Muscle of arm (tissue), 1 donor: ENCODE measurements at regions not wholly inside any gene's neighbourhood (a gene's known extent, or its start where the extent isn't known, plus 50 kb on each side); places are given as distances from the start of the nearest gene placed in this dataset.
"Not testable (repeated sequence)": the region's sequence is repeated elsewhere in the genome, so short reads cannot be mapped to it uniquely, and the experiment has no call there.

Experiments used
- DNase-seq: peaks from one replicate; pipeline ENCODE4 v3.0.0-alpha.2; 2013

DNA sequence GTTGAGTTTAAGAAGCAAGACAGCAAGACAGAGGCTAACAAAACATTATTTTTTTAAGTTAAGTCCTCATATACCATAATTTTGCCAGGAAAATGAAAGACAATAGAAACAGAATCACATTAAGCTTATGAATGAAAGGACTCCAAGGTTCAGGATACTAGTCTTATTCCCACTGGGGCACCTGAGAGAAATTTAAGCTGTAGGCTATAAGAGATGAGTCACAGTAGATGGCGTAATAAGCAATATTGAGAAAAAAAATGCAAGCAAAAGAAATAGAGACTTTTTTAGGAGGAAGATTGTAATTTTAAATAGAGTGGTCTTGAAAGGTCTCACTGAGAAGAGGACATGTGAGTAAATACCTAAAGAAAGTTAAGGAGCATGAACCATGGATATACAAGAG, 57.1 kb upstream of the KIF2B start:
- no peak for DNase-seq

DNA sequence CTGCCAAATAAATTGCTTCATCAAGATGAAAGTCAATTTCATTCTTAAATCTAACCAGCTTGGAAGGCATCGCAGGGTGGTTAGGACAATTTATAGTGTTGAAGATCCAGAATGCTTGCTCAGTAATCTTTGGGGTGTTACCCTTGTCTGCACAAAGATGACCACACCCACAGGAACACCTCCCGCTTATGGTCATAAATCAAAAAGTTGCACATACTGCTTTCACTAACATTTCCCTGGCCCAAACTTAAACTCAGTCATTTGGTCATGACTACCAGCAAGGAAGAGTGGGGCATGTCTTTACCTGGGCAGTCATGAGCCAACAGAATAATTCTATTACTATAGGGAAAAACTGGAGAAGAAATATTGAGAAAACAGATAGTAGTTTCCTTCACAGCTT, 57.6 kb upstream of the KIF2B start:
- no peak for DNase-seq

DNA sequence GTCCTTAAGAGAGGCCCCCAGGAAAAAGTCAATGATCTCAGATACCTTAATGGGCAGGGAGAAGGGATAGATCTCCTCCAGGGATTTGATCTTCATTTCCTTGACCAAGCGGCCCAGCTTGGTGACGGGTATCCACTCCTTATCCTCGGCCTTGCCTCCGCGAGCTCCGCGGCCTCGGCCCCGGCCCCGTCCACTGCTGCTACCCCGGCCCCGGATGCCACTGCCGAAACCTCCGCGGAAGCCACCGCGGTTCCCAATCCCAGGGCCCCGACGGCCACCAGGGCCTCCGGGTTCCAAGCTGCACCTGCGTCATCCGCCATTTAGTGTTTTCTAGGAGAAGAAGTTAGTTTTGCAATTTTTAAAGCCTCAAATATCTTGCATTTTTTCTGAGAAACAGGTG, 65.2 kb upstream of the KIF2B start:
- DNase-seq = no peak

DNA sequence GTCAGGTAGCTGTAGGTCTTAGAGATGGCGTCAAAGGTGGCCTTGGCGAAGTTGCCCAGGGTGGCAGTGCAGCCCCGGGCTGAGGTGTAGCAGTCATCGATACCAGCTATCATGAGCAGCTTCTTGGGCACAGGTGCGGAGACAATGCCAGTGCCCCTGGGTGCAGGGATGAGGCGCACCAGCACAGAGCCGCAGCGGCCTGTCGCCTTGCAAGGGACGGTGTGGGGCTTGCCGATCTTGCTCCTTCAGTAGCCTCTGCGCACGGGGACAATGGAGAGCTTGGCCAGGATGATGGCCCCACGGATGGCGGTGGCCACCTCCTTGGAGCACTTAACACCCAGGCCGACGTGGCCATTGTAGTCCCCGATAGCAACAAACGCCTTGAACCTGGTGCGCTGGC, 65.6 kb upstream of the KIF2B start:
- not testable (repeated sequence) for DNase-seq

- no peak for DNase-seq
These were observed 73.5 kb upstream of the KIF2B start for GRCh38 chr17:53749178-53749577.

DNA sequence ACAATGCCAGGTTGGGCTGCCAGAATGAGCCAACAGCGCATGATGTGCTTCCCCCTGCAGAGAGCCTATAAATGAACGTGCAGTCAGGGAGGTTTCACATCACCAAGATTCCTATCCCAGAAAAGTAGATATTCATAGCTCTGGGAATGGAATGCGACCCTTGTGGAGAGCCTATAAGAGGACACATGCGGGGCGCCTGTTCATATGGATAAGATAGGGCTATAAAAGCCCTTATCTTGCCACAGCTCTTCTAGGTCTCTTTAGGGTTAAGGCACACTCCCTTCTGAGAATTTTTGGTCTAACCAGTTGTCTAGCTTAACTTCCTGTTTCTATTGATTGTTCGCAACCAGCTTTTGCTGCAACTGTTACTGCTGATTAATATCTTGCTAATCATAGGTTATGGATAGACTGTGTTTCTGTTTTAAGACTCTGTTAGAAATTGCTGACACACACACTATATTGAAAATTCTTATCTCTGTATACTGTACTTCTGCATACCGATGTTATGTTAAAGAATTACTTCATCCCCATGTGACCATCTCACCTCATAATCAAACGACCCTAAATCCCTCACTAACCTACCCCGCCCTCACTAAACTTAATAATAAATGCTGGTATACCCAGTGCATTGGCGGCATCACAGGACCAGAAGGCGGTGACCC, 74.4 kb upstream of the KIF2B start:
- not testable (repeated sequence) for DNase-seq

GRCh38 chr17:53740312-53740711, 82.4 kb upstream of the KIF2B start:
- no peak for DNase-seq

DNA sequence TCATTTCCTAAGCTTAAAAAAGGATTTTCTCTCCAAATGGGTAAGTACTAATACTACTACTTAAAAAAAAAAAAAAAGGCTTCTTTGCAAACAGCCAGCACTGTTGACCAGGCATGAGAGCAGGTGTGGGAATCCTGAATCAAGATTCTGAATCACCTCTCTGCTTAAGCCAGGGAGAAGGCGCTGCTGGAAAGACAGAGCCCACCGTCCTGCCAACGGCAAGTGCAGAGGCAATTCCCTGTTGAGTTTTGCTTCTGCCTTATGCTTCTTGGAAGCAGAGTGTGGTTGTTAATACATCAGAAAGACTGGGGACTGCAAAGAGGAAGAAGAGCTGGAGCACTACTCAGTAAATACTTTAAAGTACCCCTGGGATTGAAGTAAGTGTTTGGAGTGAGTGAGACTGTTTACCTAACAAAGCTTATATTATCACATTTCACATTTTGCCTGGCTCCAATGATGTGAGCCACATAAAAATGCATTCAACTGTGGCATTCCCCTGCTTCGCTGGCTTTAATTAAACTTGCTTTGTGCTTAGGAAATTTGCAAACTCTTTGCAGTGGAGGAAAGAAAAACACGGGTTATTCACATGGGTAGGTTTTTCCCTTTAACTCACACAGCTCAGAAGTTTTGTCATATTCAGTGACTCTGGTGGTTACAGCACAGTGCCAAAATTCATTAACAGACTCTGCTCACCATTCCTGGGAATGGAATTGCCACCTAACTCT, 86.0 kb upstream of the KIF2B start:
- DNase-seq = no peak

DNA sequence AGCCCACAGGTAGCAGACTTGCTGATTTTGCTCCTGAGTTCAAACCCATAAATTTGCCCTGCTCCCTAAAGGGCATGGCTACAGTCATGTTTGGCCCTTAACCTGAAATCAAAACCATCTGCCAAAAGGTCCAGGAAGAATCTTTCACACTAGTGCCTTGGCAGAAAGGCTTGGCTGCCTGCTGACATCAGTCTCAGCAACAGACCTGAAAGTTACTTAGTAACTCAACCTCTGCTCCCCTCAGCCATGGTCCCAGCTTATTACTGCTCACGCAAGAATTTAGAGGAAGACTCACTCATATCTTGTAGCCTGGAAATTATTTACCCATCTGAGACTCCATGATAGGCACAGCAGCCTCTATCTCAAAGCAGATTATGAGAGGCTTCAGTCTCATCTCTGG, 98.0 kb upstream of the KIF2B start:
- no peak for DNase-seq

GRCh38 chr17:53722407-53722806, 100.3 kb upstream of the KIF2B start:
- DNase-seq = no peak

GRCh38 chr17:53721101-53721500, 101.6 kb upstream of the KIF2B start:
- DNase-seq = no peak

- DNase-seq = no peak
These were observed 103.5 kb upstream of the KIF2B start for GRCh38 chr17:53719229-53719628.

DNA sequence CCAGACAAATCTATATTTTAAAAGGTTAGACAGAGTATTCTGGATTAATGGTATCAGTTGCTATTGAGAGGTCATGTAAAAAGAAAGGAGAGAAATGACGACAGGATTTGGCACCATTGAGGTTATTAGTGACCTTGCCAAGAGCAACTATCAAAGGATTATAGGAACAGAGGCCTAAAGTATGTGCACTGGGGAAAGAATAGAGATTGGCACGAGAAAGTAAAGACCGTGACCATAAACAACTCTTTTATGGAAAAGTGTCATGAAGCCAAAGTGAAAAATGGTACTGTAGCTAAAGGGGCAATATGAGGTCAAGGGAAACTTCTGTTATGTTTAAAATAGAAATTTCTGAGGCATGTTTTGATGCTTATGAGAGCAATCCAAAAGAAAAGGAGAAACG, 115.2 kb upstream of the KIF2B start:
- peak; percentile 1 for DNase-seq

DNA sequence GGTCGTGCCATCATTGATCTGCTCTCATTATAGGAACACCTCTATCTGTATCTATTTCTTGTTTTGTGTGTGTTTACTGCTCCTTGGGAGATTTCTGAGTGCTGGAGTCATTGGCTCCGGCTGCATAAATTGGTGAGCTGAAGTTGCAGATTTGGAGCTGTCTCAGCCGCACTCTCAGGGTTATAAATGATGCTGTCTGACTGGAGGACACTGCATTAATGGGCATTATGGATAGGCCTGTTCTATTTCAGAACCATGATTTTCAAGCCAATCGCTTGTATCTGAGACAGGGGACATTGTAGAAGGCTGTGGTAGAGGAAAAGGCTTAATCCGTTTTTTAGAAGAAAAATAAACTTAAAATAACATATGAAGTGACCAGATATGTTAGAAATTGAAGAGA, 126.4 kb upstream of the KIF2B start:
- DNase-seq = no peak

DNA sequence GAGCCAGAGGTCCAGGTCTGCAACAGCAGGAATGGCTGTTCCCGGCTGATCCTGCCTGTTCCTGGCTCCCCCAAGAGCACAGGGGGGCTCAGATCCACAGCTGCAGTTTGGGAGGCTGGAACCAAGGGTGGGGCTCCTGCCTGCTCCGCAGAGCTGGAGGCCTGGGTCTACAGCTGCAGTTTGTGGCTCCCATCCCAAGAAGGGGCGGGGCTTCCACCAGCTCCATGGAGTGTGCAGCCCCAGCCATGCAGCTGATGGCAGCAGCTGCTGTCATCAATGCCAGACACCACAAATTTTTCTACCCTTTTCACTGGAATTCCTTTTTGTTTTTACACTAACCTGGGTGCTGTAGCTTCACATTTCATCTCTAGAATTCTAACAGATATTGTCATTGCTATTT, 135.4 kb upstream of the KIF2B start:
- DNase-seq = no peak

- no peak for DNase-seq
These were observed 142.0 kb upstream of the KIF2B start for GRCh38 chr17:53680745-53681144.

DNA sequence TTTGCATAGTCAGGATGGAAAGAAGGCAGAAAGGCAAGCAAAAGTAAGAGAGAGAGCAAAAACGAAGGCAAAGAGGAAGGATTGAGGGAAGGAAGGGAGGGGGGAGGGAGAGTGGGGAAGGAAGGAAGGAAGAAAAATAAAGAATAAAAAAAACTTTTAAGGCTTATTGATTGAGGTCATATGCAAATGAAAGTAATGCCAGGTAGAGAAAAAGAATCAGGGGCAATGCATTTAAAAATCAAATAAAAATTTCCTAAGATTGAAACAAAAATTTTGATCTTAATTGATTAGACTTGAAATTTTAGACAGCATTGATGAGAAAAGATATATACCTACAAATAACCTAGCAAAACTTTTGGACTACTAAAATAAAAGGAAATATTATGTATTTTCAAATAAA, 153.9 kb upstream of the KIF2B start:
- DNase-seq = no peak

DNA sequence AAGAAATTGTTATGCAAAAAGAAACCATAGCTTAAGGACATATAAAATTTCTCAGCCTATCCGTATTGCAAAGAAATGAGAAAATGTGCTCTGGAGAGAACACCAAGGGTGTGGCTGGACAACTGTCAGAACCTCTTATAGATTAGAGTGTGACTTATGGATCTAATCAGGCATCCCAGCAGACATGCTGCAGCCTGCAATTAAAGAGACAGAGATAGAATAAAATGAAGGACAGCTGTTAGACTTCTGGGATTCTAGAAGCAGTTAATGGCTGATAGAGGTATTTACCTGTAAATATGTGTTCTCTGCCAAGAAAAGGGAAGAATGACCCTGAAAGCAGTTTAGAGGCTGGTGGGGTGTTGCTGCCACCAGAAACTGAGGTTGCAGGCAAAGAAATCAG, 160.1 kb upstream of the KIF2B start:
- DNase-seq = no peak

- DNase-seq = no peak
These were observed 163.5 kb upstream of the KIF2B start for GRCh38 chr17:53659181-53659580.

- no peak for DNase-seq
These were observed 167.1 kb upstream of the KIF2B start for GRCh38 chr17:53655591-53655990.

DNA sequence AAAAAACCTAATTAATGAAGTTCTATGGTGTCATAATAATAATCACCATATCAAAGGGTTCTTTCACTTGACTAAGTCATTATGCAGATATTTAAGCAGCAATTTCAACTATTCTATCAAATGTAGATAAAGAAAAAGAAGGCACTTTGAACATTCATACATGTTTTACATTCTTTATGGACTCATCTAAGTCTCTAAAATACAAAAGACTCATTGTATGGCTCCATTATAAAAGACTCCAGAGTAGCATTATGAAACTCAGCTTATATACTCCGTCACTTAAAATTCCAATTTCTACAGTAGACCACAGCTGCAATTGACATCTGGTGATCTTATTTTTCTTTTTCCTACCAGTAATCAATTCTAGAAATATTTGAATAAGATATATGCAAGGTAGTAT, 173.5 kb upstream of the KIF2B start:
- DNase-seq = no peak

- DNase-seq = no peak
These were observed 175.9 kb upstream of the KIF2B start for GRCh38 chr17:53646835-53647234.

- DNase-seq = no peak
These were observed 181.9 kb upstream of the KIF2B start for GRCh38 chr17:53640808-53641207.

DNA sequence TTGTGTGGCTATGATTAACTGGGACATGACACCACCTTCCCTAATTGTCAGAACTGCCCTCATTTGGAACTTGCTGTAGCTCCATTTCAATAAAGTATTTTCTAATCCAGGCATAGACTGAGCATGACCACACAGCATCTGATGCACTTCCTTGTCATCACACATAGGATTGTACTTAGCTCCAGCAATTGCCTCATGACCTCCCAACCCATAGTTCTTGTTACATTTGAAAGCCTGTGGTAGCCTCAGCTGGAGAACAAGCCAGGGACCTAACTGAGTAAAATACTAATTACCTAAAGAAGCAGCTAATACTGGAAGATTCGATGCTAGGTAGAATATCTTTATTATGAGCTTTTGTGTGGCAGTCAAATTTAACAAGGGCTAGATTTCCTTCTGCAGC, 187.3 kb upstream of the KIF2B start:
- no peak for DNase-seq
